SU-DHL-6 (cell line): ENCODE measurements at regions not wholly inside any gene's neighbourhood (a gene's known extent, or its start where the extent isn't known, plus 50 kb on each side); places are given as distances from the start of the nearest gene placed in this dataset.

Experiments used
- EZH2phosphoT487 ChIP-seq: fragments of 200-600 bp; sonication (generic), shearing (Covaris generic); conservative IDR thresholded peaks from 2 replicates; pipeline ENCODE4 v1.6.1; 2018; ENCODE audit warnings: mild to moderate bottlenecking, antibody characterized with exemption, low read length, moderate library complexity, mixed read lengths
- TF ChIP-seq, protein P1 (sequence below): fragments of 200-600 bp; sonication (generic); IDR thresholded peaks from one replicate; pipeline ENCODE4 v1.5.1; 2017; ENCODE audit warnings: antibody characterized with exemption, mild to moderate bottlenecking, low read length, moderate library complexity; ENCODE audit not compliant: insufficient read depth, poor library complexity, severe bottlenecking

- TF ChIP-seq, protein P1, sequence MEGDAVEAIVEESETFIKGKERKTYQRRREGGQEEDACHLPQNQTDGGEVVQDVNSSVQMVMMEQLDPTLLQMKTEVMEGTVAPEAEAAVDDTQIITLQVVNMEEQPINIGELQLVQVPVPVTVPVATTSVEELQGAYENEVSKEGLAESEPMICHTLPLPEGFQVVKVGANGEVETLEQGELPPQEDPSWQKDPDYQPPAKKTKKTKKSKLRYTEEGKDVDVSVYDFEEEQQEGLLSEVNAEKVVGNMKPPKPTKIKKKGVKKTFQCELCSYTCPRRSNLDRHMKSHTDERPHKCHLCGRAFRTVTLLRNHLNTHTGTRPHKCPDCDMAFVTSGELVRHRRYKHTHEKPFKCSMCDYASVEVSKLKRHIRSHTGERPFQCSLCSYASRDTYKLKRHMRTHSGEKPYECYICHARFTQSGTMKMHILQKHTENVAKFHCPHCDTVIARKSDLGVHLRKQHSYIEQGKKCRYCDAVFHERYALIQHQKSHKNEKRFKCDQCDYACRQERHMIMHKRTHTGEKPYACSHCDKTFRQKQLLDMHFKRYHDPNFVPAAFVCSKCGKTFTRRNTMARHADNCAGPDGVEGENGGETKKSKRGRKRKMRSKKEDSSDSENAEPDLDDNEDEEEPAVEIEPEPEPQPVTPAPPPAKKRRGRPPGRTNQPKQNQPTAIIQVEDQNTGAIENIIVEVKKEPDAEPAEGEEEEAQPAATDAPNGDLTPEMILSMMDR, result no peak
- TF ChIP-seq EZH2phosphoT487, result no peak
Measured at GRCh38 chr2:239805414-239805813, 219.7 kb downstream of the NDUFA10 start.
